DND-41 (cell line): ENCODE measurements at regions not wholly inside any gene's neighbourhood (a gene's known extent, or its start where the extent isn't known, plus 50 kb on each side); places are given as distances from the start of the nearest gene placed in this dataset.

Experiments
- CTCF ChIP-seq: IDR thresholded peaks from 2 replicates; pipeline ENCODE4 v1.5.1; 2012; ENCODE audit warnings: borderline replicate concordance, low read length, moderate library complexity, mild to moderate bottlenecking; ENCODE audit not compliant: poor library complexity, severe bottlenecking; ENCODE audit errors: extremely low read depth
- EZH2 ChIP-seq: IDR thresholded peaks from 3 replicates; pipeline ENCODE4 v1.6.1; 2012; ENCODE audit warnings: borderline replicate concordance, low read depth, mild to moderate bottlenecking, moderate library complexity, low read length, inconsistent platforms; ENCODE audit not compliant: severe bottlenecking

- no peak for TF ChIP-seq CTCF
- TF ChIP-seq EZH2: no peak
Observed at GRCh38 chr11:69552951-69553350, 71.5 kb downstream of the LINC01488 start.
